ENCODE measurements at regions not wholly inside any gene's neighbourhood (a gene's known extent, or its start where the extent isn't known, plus 50 kb on each side); places are given as distances from the start of the nearest gene placed in this dataset.

DNA sequence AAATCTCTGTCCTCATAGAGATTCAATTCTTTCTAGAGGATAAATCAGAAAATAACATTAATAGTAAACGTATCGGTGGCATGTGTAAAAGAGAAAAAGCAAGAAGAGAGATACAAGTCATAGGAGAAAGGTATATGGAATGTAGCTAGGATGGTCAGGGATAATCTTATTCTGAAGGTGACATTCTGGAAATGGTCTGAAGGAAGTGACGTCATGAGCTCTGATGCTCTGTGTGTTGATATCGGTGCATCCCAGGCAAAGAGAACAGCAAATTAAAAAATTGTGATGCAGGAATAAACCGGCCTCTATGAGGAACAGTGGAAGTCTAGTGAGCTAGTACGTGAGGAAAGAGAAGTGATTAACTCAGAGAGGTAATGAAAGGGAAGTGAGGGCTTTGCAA is 1215.8 kb downstream of the CNTNAP5 start:
- TF ChIP-seq POLR2A (IDR thresholded peaks at IDR 0.05) = no peak
- TF ChIP-seq, protein P1, sequence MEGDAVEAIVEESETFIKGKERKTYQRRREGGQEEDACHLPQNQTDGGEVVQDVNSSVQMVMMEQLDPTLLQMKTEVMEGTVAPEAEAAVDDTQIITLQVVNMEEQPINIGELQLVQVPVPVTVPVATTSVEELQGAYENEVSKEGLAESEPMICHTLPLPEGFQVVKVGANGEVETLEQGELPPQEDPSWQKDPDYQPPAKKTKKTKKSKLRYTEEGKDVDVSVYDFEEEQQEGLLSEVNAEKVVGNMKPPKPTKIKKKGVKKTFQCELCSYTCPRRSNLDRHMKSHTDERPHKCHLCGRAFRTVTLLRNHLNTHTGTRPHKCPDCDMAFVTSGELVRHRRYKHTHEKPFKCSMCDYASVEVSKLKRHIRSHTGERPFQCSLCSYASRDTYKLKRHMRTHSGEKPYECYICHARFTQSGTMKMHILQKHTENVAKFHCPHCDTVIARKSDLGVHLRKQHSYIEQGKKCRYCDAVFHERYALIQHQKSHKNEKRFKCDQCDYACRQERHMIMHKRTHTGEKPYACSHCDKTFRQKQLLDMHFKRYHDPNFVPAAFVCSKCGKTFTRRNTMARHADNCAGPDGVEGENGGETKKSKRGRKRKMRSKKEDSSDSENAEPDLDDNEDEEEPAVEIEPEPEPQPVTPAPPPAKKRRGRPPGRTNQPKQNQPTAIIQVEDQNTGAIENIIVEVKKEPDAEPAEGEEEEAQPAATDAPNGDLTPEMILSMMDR (IDR thresholded peaks at IDR 0.05) = no peak
- no peak for TF ChIP-seq POLR2AphosphoS5 (IDR thresholded peaks at IDR 0.05)
